ENCODE measurements at regions not wholly inside any gene's neighbourhood (a gene's known extent, or its start where the extent isn't known, plus 50 kb on each side); places are given as distances from the start of the nearest gene placed in this dataset.

DNA sequence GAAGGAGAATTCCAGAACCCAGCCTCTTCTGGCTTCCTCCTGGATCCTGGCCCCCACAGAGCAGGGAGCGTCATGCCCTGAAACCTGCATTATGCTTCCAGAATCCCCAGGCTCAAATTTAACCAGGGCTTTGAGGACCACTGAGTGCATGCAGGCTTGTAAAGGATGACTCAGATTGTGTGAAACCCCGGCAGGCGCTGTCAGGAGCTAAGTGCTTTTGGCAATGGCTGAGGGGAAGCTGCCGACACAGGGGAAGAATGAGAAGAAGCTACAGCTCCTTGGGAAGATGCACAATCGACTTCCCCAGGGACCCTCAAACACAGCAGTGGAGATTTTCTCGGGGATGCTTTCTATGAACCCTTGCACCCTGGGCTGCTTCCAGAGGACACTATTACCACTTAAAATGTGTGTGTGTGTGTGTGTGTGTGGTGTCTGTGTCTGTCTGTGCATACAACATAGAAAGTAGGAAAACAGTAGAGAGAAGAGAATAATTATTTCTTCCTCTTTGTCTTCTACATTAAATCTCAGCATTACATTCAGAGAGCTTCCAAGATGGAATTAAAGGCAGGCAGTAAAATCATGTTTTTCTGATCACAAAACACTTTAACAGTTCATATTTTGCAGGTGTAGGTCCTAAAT, 183.5 kb upstream of the INHBA start:
- TF ChIP-seq CTCF (IDR thresholded peaks at IDR 0.05) (no peak), POLR2A (IDR thresholded peaks at IDR 0.05) (no peak)
